ENCODE measurements at regions not wholly inside any gene's neighbourhood (a gene's known extent, or its start where the extent isn't known, plus 50 kb on each side); places are given as distances from the start of the nearest gene placed in this dataset.

DNA sequence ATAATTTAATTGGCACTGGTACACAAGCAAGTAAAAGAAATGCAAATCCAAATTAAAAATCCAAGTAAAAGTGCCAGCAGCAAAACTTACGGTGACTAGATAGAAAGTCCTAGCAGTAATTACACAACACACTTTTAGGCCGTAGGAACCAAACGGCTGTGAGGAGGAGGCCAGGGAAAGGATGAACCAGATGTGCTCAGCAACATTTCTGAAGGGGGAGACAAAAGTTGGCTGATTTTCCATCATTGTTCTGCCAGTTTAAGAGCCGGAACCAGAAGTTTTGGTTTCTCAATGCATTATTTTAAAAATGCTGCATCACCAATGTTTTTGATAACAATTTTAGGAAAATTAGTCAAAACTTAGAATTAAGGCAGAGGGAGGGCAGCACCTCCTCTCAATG, 68.7 kb upstream of the ENPP6 start:
- TF ChIP-seq, protein P1, sequence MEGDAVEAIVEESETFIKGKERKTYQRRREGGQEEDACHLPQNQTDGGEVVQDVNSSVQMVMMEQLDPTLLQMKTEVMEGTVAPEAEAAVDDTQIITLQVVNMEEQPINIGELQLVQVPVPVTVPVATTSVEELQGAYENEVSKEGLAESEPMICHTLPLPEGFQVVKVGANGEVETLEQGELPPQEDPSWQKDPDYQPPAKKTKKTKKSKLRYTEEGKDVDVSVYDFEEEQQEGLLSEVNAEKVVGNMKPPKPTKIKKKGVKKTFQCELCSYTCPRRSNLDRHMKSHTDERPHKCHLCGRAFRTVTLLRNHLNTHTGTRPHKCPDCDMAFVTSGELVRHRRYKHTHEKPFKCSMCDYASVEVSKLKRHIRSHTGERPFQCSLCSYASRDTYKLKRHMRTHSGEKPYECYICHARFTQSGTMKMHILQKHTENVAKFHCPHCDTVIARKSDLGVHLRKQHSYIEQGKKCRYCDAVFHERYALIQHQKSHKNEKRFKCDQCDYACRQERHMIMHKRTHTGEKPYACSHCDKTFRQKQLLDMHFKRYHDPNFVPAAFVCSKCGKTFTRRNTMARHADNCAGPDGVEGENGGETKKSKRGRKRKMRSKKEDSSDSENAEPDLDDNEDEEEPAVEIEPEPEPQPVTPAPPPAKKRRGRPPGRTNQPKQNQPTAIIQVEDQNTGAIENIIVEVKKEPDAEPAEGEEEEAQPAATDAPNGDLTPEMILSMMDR (conservative IDR thresholded peaks at IDR 0.05; ENCODE audit: low read length) = no peak
- TF ChIP-seq EZH2phosphoT487 (IDR thresholded peaks at IDR 0.05; ENCODE audit: borderline replicate concordance) = no peak

Data from Loucy (cell line).